ENCODE measurements at regions not wholly inside any gene's neighbourhood (a gene's known extent, or its start where the extent isn't known, plus 50 kb on each side); places are given as distances from the start of the nearest gene placed in this dataset.
"Not testable (repeated sequence)": the region's sequence is repeated elsewhere in the genome, so short reads cannot be mapped to it uniquely, and the experiment has no call there.

- DNase-seq (ENCODE audit: low read depth): peak; percentile 64
These were observed 441.5 kb upstream of the KLF12 start for GRCh38 chr13:74575729-74576125.

- no peak for DNase-seq (ENCODE audit: low read depth)
These were observed 440.9 kb upstream of the KLF12 start for GRCh38 chr13:74574964-74575728.

DNA sequence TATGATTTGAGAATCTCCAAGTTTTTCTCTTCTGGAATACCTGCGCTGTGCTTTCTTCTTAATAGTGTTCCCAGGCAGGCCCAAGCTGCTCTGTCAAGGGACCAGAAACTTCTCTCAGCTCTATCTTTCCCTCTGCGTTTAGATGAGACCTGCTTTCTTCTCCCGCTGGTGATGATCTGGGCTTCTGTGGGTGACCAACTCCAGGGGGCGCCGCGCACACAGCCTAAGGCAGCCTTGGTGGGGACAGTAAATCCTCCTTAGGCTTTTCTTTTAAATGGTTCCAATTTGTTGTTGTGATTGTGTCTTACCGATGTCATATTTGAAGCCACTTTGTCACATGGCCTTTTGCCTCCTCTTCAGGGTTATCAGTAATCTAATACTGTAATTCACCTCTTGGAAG lies 439.4 kb upstream of the KLF12 start:
- no peak for DNase-seq (ENCODE audit: low read depth)

GRCh38 chr13:74571811-74572210 lies 437.6 kb upstream of the KLF12 start:
- no peak for DNase-seq (ENCODE audit: low read depth)

DNA sequence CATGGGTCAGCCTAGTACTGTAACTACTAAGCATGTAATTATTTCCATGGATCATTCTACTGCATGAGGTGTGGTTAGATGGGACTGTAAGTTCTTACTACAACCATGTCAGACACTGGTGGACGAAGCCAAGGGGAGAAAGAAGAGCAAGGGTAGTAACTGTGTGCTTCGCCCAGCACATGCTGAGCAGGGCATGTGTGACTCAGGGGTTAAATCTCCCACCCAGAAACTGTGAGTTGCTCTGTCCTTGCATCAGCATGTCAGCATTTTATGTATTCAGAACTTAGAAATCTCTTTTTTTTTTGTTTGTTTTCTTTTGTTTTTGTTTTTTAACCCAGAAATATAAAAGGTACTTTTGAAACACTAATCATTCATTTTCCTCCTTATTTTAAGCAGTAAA lies 436.6 kb upstream of the KLF12 start:
- DNase-seq (ENCODE audit: low read depth): no peak

DNA sequence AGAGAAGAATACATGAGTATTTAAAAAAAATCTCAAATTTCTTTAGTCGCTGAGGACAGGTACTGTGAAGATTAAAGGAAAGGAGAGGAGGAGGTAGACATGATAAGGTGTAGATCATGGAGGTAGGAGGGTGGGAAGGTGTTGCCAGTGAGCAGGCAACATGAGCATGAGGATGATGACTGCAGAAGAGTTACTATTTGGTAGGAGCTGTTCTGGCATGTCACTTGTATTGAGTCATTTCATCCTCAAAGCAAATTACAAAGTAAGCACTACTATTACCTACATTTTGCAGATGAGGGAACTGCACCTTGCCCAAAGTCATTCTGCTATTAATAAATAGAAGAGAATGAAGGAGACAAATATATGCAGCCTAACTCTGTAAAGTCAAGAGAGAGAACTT lies 435.8 kb upstream of the KLF12 start:
- no peak for DNase-seq (ENCODE audit: low read depth)

GRCh38 chr13:74569251-74569650 lies 435.0 kb upstream of the KLF12 start:
- DNase-seq (ENCODE audit: low read depth): no peak

- DNase-seq (ENCODE audit: low read depth): no peak
These were observed 433.3 kb upstream of the KLF12 start for GRCh38 chr13:74567485-74567884.

DNA sequence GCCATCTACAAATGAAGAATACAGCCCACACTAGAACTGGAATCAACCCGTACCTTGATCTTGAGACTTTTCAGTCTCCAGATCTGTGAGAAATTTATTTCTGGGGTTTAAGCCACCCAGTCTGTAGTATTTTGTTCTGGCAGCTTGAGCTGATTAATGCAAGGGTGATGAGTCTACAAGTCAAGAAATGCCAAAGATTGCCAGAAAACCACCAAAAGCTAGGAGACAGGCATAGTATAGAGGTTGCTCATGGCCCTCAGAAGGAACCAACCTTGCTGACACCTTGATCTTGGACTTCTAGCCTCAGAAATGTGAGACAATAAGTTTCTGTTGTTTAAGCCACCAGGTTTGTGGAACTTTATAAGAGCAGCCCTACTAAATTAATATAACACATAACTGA lies 428.2 kb upstream of the KLF12 start:
- no peak for DNase-seq (ENCODE audit: low read depth)

- DNase-seq (ENCODE audit: low read depth): no peak
These were observed 427.0 kb upstream of the KLF12 start for GRCh38 chr13:74561155-74561554.

DNA sequence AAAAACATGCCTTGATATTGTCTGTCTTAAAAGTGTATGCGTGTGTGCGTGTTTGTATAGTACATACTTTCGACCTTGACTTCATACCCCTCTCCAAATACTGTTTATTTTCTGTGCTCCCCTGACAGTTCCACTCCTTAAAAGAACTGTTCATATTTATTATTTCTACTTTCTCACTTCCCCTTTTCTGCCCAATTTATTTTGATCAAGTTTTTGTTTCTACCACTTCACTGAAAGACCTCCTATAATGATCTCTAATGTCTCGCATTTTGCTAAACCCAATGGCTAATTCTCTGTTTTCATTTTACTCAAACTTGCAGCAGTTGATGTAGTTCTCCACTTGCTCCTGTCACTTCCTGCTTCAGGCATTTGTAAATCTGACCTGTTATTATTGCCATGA lies 426.1 kb upstream of the KLF12 start:
- no peak for DNase-seq (ENCODE audit: low read depth)

DNA sequence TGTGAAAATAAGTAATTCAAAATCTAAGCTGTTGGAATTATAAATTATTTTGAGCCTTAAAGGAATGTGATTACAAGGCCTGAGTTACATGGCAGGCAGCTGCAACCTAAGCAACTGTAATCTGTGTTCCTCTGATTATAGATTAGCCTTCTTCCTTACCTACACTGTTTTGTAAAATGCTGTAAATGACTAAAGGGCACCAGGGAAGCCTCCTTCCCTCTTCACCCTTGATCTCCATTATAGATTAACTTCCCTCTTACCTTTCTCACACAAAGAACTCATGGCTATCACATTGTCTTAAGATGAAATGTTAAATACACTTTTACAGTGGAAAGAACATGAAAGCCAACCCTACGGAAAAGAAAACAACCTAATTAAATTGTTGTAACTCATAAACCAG lies 423.7 kb upstream of the KLF12 start:
- DNase-seq (ENCODE audit: low read depth): no peak

DNA sequence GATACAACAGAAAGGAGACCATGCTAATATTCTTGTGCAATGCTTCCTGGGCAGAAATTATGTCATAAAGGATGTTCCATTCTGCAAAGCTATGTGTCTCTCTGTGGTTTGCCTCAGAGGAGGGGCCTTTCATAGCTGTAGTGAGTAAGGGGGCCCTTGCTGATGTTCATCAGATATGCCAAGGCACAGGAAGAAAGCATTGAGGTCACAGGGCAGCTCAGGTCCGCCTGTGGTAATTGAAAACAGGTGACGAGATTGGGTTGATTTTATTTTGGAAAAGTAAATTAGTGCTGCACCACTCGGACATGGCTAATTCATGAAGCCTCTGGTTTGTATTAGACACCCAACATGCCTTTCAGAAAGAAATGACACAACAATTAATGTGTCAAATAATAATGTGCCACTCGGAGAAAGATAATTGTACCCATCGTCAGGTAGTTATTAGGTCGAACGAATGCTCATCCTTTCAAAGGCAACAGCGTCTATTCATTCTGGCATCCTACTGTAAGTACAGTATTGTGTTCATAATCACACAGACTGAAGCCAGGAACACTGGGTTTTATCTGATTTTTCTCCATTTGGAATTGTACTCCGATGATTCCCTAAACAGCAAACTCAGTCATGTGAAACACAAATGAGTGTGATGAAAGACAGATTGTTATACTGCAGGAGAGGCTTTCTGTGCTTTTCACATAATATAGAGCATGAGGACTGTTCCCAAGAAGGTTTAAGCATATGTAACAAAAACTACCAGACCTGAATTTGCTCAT lies 421.6 kb upstream of the KLF12 start:
- DNase-seq (ENCODE audit: low read depth): no peak

GRCh38 chr13:74555276-74555625 lies 421.0 kb upstream of the KLF12 start:
- DNase-seq (ENCODE audit: low read depth): no peak

- no peak for DNase-seq (ENCODE audit: low read depth)
These were observed 420.5 kb upstream of the KLF12 start for GRCh38 chr13:74554569-74555275.

DNA sequence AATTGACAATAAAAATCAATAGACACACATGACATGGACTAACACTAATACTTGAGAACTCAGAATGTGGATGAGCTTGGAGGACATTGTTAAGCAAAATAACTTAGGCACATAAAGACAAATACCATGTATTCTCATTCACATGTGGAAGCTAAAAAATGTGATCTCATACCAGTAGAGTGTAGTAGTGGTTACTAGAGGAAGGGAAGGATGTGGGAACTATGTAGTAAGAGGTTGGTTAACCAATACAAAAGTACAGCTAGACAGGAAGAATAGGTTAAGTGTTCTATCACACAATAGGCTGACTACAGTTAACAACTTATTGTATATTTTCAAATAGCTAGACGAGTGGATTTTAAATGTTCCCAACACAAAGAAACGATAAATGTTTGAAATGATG lies 415.8 kb upstream of the KLF12 start:
- DNase-seq (ENCODE audit: low read depth): no peak

GRCh38 chr13:74536649-74537048 lies 402.4 kb upstream of the KLF12 start:
- DNase-seq (ENCODE audit: low read depth): not testable (repeated sequence)

DNA sequence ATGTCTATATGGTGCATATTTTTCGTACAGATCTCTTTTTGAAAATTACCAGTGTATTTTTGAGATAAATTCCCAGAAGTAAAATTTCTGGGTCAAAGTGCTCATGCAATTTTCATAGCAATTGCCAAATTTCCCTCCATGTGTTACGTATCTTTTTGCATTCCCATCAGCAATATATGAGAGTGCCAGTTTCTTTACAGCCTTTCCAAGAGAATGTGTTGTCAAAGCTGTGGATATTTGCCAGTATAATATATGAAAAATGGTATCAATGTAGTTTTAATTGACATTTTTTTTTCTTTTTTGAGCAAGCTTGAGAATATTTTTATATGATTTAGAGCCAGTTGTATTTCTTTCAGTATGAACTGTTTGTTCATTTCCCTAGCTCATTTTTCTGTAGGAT lies 399.0 kb upstream of the KLF12 start:
- DNase-seq (ENCODE audit: low read depth): no peak

GRCh38 chr13:74530011-74530410 lies 395.8 kb upstream of the KLF12 start:
- DNase-seq (ENCODE audit: low read depth): no peak

- DNase-seq (ENCODE audit: low read depth): no peak
These were observed 394.7 kb upstream of the KLF12 start for GRCh38 chr13:74528734-74529513.

DNA sequence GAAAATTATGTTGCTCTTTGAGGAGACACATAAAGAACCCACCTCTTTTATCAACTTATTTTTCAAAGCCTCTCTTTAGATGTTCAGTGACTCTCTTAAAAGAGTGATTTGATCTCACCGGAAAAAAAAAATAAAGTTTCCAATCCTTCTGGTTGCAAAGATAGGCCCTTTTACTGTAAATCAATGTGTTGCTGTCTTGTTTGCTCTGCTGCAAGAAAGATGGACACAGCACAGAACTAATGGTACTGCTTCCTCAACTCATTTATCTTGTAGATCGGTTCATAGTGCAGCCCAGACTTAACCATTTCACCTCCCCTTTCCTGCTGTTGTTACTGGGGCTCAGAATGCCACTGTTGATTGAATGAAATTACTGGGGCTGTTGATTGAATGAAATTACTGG lies 388.9 kb upstream of the KLF12 start:
- no peak for DNase-seq (ENCODE audit: low read depth)

- no peak for DNase-seq (ENCODE audit: low read depth)
These were observed 377.3 kb upstream of the KLF12 start for GRCh38 chr13:74511523-74511922.

All from forelimb muscle (tissue), 1 donor.